CD14-positive monocyte (primary cell): ENCODE measurements at regions not wholly inside any gene's neighbourhood (a gene's known extent, or its start where the extent isn't known, plus 50 kb on each side); places are given as distances from the start of the nearest gene placed in this dataset.

ENCODE experiments used
- DNase-seq, 3 donors: peaks; one replicate each; pipeline ENCODE4 v3.0.0-alpha.2; 2011 to 2022
- H2AFZ ChIP-seq: 2 replicates; pipeline ENCODE4 v1.6.0; 2012; ENCODE audit warnings: mild to moderate bottlenecking, low read depth, low read length, inconsistent platforms; ENCODE audit not compliant: insufficient read depth, poor library complexity, severe bottlenecking
- H3K27ac ChIP-seq, 2 donors: 1 replicate in 1 of 2; 2 replicates in 1 of 2; pipeline ENCODE4 v1.5.1; 2012 to 2013; ENCODE audit warnings: low read length in 2 of 2, control low read depth in 1 of 2, inconsistent platforms in 1 of 2, low read depth in 1 of 2, mild to moderate bottlenecking in 1 of 2
- H3K27me3 ChIP-seq, 2 donors: one replicate each; pipeline versions ENCODE4 v1.6.0 to v1.6.1; 2011 to 2013; ENCODE audit warnings: low read length in 2 of 2; ENCODE audit not compliant: control insufficient read depth in 2 of 2, insufficient read depth in 2 of 2
- H3K36me3 ChIP-seq, 2 donors: replicated peaks in 1 of 2; 1 replicate in 1 of 2; 2 replicates in 1 of 2; pipeline versions ENCODE4 v1.5.1 to v1.6.1; 2012 to 2013; ENCODE audit warnings: low read length in 2 of 2, control low read depth in 1 of 2, inconsistent platforms in 1 of 2, mild to moderate bottlenecking in 1 of 2; ENCODE audit not compliant: insufficient read depth in 2 of 2, control insufficient read depth in 1 of 2
- H3K4me1 ChIP-seq, 2 donors: 1 replicate in 1 of 2; 2 replicates in 1 of 2; pipeline versions ENCODE4 v1.5.1 to v1.6.1; 2012 to 2013; ENCODE audit warnings: low read length in 2 of 2, control low read depth in 1 of 2, inconsistent platforms in 1 of 2, mild to moderate bottlenecking in 1 of 2, moderate library complexity in 1 of 2; ENCODE audit not compliant: insufficient read depth in 2 of 2, control insufficient read depth in 1 of 2
- H3K4me2 ChIP-seq: replicated peaks from 2 replicates; pipeline ENCODE3; 2012; ENCODE audit warnings: low read length, moderate library complexity, mild to moderate bottlenecking; ENCODE audit not compliant: poor library complexity, severe bottlenecking; ENCODE audit errors: extremely low read depth
- H3K4me3 ChIP-seq, 3 experiments: fragments of 200-600 bp in 1 of 3; sonication (generic) in 1 of 3; replicated peaks in 1 of 3; 1 replicate in 2 of 3; 2 replicates in 1 of 3; pipeline ENCODE4 v1.5.1; 2011 to 2013; ENCODE audit warnings: low read length in 3 of 3, mild to moderate bottlenecking in 3 of 3, control low read depth in 2 of 3, low read depth in 2 of 3, inconsistent platforms in 1 of 3, moderate library complexity in 1 of 3
- H3K79me2 ChIP-seq: 2 replicates; pipeline ENCODE4 v1.6.0; 2012; ENCODE audit warnings: mild to moderate bottlenecking, control low read depth, inconsistent platforms, low read length, moderate library complexity; ENCODE audit not compliant: insufficient read depth
- H3K9ac ChIP-seq: 2 replicates; pipeline ENCODE4 v1.6.0; 2017; ENCODE audit warnings: low read length, mild to moderate bottlenecking; ENCODE audit not compliant: insufficient read depth, poor library complexity, severe bottlenecking
- H3K9me3 ChIP-seq, 2 donors: replicated peaks in 1 of 2; 1 replicate in 1 of 2; 2 replicates in 1 of 2; pipeline versions ENCODE4 v1.5.1 to v1.6.1; 2012 to 2013; ENCODE audit warnings: low read length in 2 of 2, control low read depth in 1 of 2; ENCODE audit not compliant: control insufficient read depth in 1 of 2, insufficient read depth in 1 of 2
- H4K20me1 ChIP-seq: 2 replicates; pipeline ENCODE4 v1.6.0; 2012; ENCODE audit warnings: mild to moderate bottlenecking, low read length, control low read depth, moderate library complexity; ENCODE audit not compliant: insufficient read depth
- H3K27ac Mint-ChIP-seq, 7 donors: one replicate each; pipeline ENCODE4 v1.8.0; 2020; ENCODE audit warnings: mild to moderate bottlenecking in 7 of 7, mixed read lengths in 7 of 7, moderate library complexity in 6 of 7, inconsistent platforms in 2 of 7
- H3K27me3 Mint-ChIP-seq, 3 donors: one replicate each; pipeline ENCODE4 v1.8.0; 2021 to 2022; ENCODE audit warnings: low read depth in 3 of 3, mild to moderate bottlenecking in 3 of 3, mixed read lengths in 3 of 3, moderate library complexity in 3 of 3, inconsistent platforms in 1 of 3
- H3K36me3 Mint-ChIP-seq, 2 donors: one replicate each; pipeline ENCODE4 v1.8.0; 2020; ENCODE audit warnings: mixed read lengths in 2 of 2, inconsistent platforms in 1 of 2, mild to moderate bottlenecking in 1 of 2
- H3K4me1 Mint-ChIP-seq: one replicate; pipeline ENCODE4 v1.8.0; 2020; ENCODE audit warnings: mild to moderate bottlenecking, mixed read lengths
- H3K4me3 Mint-ChIP-seq, 2 donors: one replicate each; pipeline ENCODE4 v1.8.0; 2020; ENCODE audit warnings: mild to moderate bottlenecking in 2 of 2, mixed read lengths in 2 of 2, moderate library complexity in 1 of 2
- H3K9me3 Mint-ChIP-seq, 7 donors: one replicate each; pipeline ENCODE4 v1.8.0; 2020 to 2022; ENCODE audit warnings: mixed read lengths in 7 of 7, mild to moderate bottlenecking in 6 of 7, moderate library complexity in 6 of 7, inconsistent platforms in 2 of 7
- CTCF ChIP-seq: fragments of 200-600 bp; IDR thresholded peaks from one replicate; pipeline ENCODE4 v1.8.0; 2022; ENCODE audit warnings: antibody characterized with exemption, mild to moderate bottlenecking
- WGBS: methylation state at CpG from one replicate; pipeline ENCODE4 v1.1.5; 2013; ENCODE audit warnings: missing lambda C conversion rate; ENCODE audit not compliant: insufficient coverage; 5-methylcytosine and 5-hydroxymethylcytosine counted together
- intact Hi-C, 2 donors: fragments of 100-400 bp; cut with micrococcal nuclease; formaldehyde crosslinking; loops; one replicate each; pipeline versions ENCODE4 v1.15.0 to v1.15.1; 2023

- H3K36me3 Mint-ChIP-seq, result no peaks in the 10 kb centered on the region
- H3K27ac Mint-ChIP-seq, result no peak overlapping the region
- peaks cover 0 to 7% (median 3%) of the 10 kb centered on the region in 7 donors for H3K9me3 Mint-ChIP-seq
- Histone ChIP-seq H4K20me1 (no peaks in the 10 kb centered on the region), H3K4me1 (no peaks in the 10 kb centered on the region), H3K9me3 (peaks cover 0 to 13% of the 10 kb centered on the region in 2 donors), H3K27ac (no peak overlapping the region), H3K36me3 (no peaks in the 10 kb centered on the region), H3K4me2 (no peak overlapping the region), H3K9ac (no peak overlapping the region), H3K27me3 (no peaks in the 10 kb centered on the region), H3K4me3 (no peak overlapping the region), H3K79me2 (no peaks in the 10 kb centered on the region), H2AFZ (no peak overlapping the region)
- peaks cover 0 to 2% (median 0%) of the 10 kb centered on the region in 3 donors for H3K27me3 Mint-ChIP-seq
- H3K4me1 Mint-ChIP-seq, result no peaks in the 10 kb centered on the region
- no peak for TF ChIP-seq CTCF
- WGBS, result 70% methylated on average over 2 of the region's 7 CpGs
- no peak overlapping the region for H3K4me3 Mint-ChIP-seq
- DNase-seq, result no peak
- intact Hi-C loops, result no loop called here
Observed at GRCh38 chr6:55953335-55953734, 77.9 kb upstream of the BMP5 start.

- H3K9me3 ChIP-seq, result peaks cover 0 to 13% of the 10 kb centered on the region in 2 donors
- no peak overlapping the region for H3K4me2 ChIP-seq
- Mint-ChIP-seq H3K36me3 (no peaks in the 10 kb centered on the region), H3K27ac (no peak overlapping the region), H3K27me3 (peaks cover 0 to 3% (median 0%) of the 10 kb centered on the region in 3 donors), H3K4me1 (no peaks in the 10 kb centered on the region), H3K4me3 (no peak overlapping the region), H3K9me3 (peaks cover 0 to 7% (median 3%) of the 10 kb centered on the region in 7 donors)
- no peak overlapping the region for H3K4me3 ChIP-seq
- no peak overlapping the region for H3K9ac ChIP-seq
- DNase-seq, result no peak
- WGBS, result 97% methylated on average over 21 of the region's 26 CpGs
- H4K20me1 ChIP-seq, result no peaks in the 10 kb centered on the region
- H3K27ac ChIP-seq, result no peak overlapping the region
- H3K36me3 ChIP-seq, result no peaks in the 10 kb centered on the region
- no peaks in the 10 kb centered on the region for H3K27me3 ChIP-seq
- no peaks in the 10 kb centered on the region for H3K79me2 ChIP-seq
- intact Hi-C loops, result no loop called here
- H2AFZ ChIP-seq, result no peak overlapping the region
- H3K4me1 ChIP-seq, result no peaks in the 10 kb centered on the region
- no peak for TF ChIP-seq CTCF
Observed at GRCh38 chr6:55950071-55950814, 74.9 kb upstream of the BMP5 start.
